Spleen (tissue), 7 donors: ENCODE measurements at regions not wholly inside any gene's neighbourhood (a gene's known extent, or its start where the extent isn't known, plus 50 kb on each side); places are given as distances from the start of the nearest gene placed in this dataset.

Experiments used
- CTCF ChIP-seq, 11 experiments: fragments of 200-600 bp in 7 of 11; fragments of 450-650 bp in 4 of 11; sonication (generic) in 4 of 11; IDR thresholded peaks in 8 of 11; conservative IDR thresholded peaks in 3 of 11; 1 replicate in 7 of 11; 2 replicates in 4 of 11; pipeline versions ENCODE4 v1.4.0 to v1.8.0; 2016 to 2021; ENCODE audit warnings: antibody characterized with exemption in 11 of 11, inconsistent platforms in 4 of 11, mild to moderate bottlenecking in 1 of 11
- POLR2A ChIP-seq, 3 donors: fragments of 450-650 bp; IDR thresholded peaks; one replicate each; pipeline ENCODE4 v1.5.1; 2017; ENCODE audit warnings: antibody characterized with exemption in 3 of 3, mild to moderate bottlenecking in 1 of 3
- POLR2AphosphoS5 ChIP-seq, 3 donors: sonication (generic); formaldehyde crosslinking; IDR thresholded peaks; one replicate each; pipeline ENCODE4 v1.5.1; 2017; ENCODE audit warnings: antibody characterized with exemption in 3 of 3
- donor health status: DM: no; HTN: no; CAD: no; lungs with moderate emphysema.
- donor health status: DM: no; HTN: no; CAD: no.
- donor health status: DM: no; HTN: no; CAD: no.

- TF ChIP-seq CTCF (IDR thresholded peaks at IDR 0.05 in 8 of 11, conservative IDR thresholded peaks at IDR 0.05 in 3 of 11) = peak in 5 of 11 experiments; percentile 4 to 51 (median 41)
- TF ChIP-seq POLR2AphosphoS5 (IDR thresholded peaks at IDR 0.05) = no peak
- no peak for TF ChIP-seq POLR2A (IDR thresholded peaks at IDR 0.05)
Observed at GRCh38 chr18:59067873-59068272, 71.8 kb upstream of the SEC11C start.
